Neural cell (in vitro differentiated cells): ENCODE measurements at regions not wholly inside any gene's neighbourhood (a gene's known extent, or its start where the extent isn't known, plus 50 kb on each side); places are given as distances from the start of the nearest gene placed in this dataset.

Source experiments
- H2AFZ ChIP-seq: fragments of 200-600, 300-800 bp; sonication (generic), shearing (Covaris generic); 2 replicates; pipeline ENCODE4 v1.6.0; 2014; ENCODE audit warnings: low read depth, mild to moderate bottlenecking, antibody characterized with exemption, low read length, moderate library complexity
- H3F3A ChIP-seq: fragments of 200-600 bp; shearing (Covaris generic); 2 replicates; pipeline ENCODE4 v1.6.1; 2016; ENCODE audit warnings: mild to moderate bottlenecking, moderate library complexity, mixed read lengths, antibody characterized with exemption, low read length; ENCODE audit not compliant: insufficient read depth, poor library complexity, severe bottlenecking
- H3K27ac ChIP-seq: fragments of 200-600, 300-800 bp; sonication (generic), shearing (Covaris generic); 2 replicates; pipeline ENCODE4 v1.5.1; 2014; ENCODE audit warnings: mild to moderate bottlenecking, low read length, moderate library complexity
- H3K27me3 ChIP-seq: fragments of 300-800, 200-600 bp; sonication (generic), shearing (Covaris generic); 2 replicates; pipeline ENCODE4 v1.6.0; 2014; ENCODE audit warnings: mild to moderate bottlenecking, low read depth, low read length, moderate library complexity; ENCODE audit not compliant: insufficient read depth
- H3K36me3 ChIP-seq: fragments of 300-800, 200-600 bp; sonication (generic), shearing (Covaris generic); 2 replicates; pipeline ENCODE4 v1.5.1; 2014; ENCODE audit warnings: mild to moderate bottlenecking, antibody characterized with exemption, low read length, moderate library complexity; ENCODE audit not compliant: insufficient read depth
- H3K4me2 ChIP-seq: fragments of 300-800, 200-600 bp; sonication (generic), shearing (Covaris generic); 2 replicates; pipeline ENCODE4 v1.6.0; 2014; ENCODE audit warnings: mild to moderate bottlenecking, low read length
- H3K4me3 ChIP-seq: fragments of 300-800, 200-600 bp; sonication (generic), shearing (Covaris generic); 2 replicates; pipeline ENCODE4 v1.5.1; 2014; ENCODE audit warnings: mild to moderate bottlenecking, low read length, moderate library complexity
- H3K79me2 ChIP-seq: fragments of 200-600 bp; shearing (Covaris generic); replicated peaks from 2 replicates; pipeline ENCODE4 v1.6.0; 2014; ENCODE audit warnings: mild to moderate bottlenecking, low read length, moderate library complexity; ENCODE audit not compliant: insufficient read depth
- H3K9ac ChIP-seq: fragments of 300-800, 200-600 bp; sonication (generic), shearing (Covaris generic); 2 replicates; pipeline ENCODE4 v1.6.1; 2016; ENCODE audit warnings: mild to moderate bottlenecking, low read length, mixed read lengths
- H3K9me2 ChIP-seq: fragments of 200-600 bp; shearing (Covaris generic); 2 replicates; pipeline ENCODE4 v1.6.1; 2016; ENCODE audit warnings: mild to moderate bottlenecking, low read length, mixed read lengths; ENCODE audit not compliant: insufficient read depth
- H3K9me3 ChIP-seq: fragments of 200-600, 300-800 bp; sonication (generic), shearing (Covaris generic); 2 replicates; pipeline ENCODE4 v1.6.1; 2016; ENCODE audit warnings: mild to moderate bottlenecking, mixed run types, low read length, moderate library complexity, mixed read lengths
- H4K20me1 ChIP-seq: fragments of 200-600 bp; shearing (Covaris generic); 2 replicates; pipeline ENCODE4 v1.6.1; 2016; ENCODE audit warnings: mild to moderate bottlenecking, mixed run types; ENCODE audit not compliant: insufficient read depth
- EP300 ChIP-seq: fragments of 450-650 bp; conservative IDR thresholded peaks from 2 replicates; pipeline ENCODE4 v1.6.1; 2014; ENCODE audit warnings: antibody characterized with exemption, mild to moderate bottlenecking, moderate library complexity; ENCODE audit not compliant: poor library complexity, severe bottlenecking
- EZH2 ChIP-seq: fragments of 200-600, 300-800 bp; shearing (Covaris generic), sonication (generic); IDR thresholded peaks from 2 replicates; pipeline ENCODE4 v1.6.1; 2014; ENCODE audit warnings: antibody characterized with exemption, low read length, borderline replicate concordance, mild to moderate bottlenecking; ENCODE audit not compliant: insufficient read depth, poor library complexity, severe bottlenecking
- MXI1 ChIP-seq: fragments of 450-650 bp; conservative IDR thresholded peaks from 2 replicates; pipeline ENCODE4 v1.6.1; 2014; ENCODE audit warnings: antibody characterized with exemption, mild to moderate bottlenecking; ENCODE audit not compliant: poor library complexity, severe bottlenecking
- POLR2AphosphoS5 ChIP-seq: IDR thresholded peaks from 2 replicates; pipeline ENCODE4 v1.6.1; 2012
- RAD21 ChIP-seq: fragments of 450-650 bp; conservative IDR thresholded peaks from 2 replicates; pipeline ENCODE4 v1.6.1; 2014; ENCODE audit warnings: antibody characterized with exemption, mild to moderate bottlenecking, moderate library complexity
- SMC3 ChIP-seq: fragments of 450-650 bp; conservative IDR thresholded peaks from 2 replicates; pipeline ENCODE4 v1.6.1; 2014; ENCODE audit warnings: antibody characterized with exemption, mild to moderate bottlenecking, moderate library complexity; ENCODE audit not compliant: poor library complexity
- TAF1 ChIP-seq: IDR thresholded peaks from 2 replicates; pipeline ENCODE4 v1.6.1; 2012; ENCODE audit warnings: low read depth
- TF ChIP-seq, protein P1 (sequence below): fragments of 450-650 bp; IDR thresholded peaks from 2 replicates; pipeline ENCODE4 v1.5.1; 2014; ENCODE audit warnings: antibody characterized with exemption, mild to moderate bottlenecking, moderate library complexity; ENCODE audit not compliant: poor library complexity, severe bottlenecking
- TF ChIP-seq, protein P2 (sequence below): IDR thresholded peaks from 2 replicates; pipeline ENCODE4 v1.6.1; 2012; ENCODE audit warnings: borderline replicate concordance

DNA sequence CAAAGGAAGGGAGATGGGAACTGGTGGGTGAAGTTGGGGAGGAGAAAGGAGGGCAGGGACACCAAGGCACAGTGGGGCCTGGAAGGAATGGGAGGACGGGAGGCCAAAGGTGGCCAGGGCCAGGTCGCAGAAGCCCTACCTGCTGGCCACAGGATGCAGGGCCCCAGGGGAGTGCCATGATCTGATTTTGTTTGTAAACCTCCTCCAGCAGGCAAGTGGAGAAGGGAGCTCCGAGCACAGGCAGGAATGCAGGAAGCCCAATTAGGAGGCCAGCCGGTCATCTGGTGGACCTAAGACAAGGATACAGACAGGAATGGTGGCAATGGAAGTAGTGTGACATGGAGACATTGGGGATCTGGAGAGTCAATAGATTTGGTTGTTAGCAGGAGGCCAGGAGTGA is 107.0 kb upstream of the ZMIZ1 start:
- Histone ChIP-seq H3F3A (no peaks in the 10 kb centered on the region), H3K4me3 (no peak overlapping the region), H3K79me2 (no peaks in the 10 kb centered on the region), H3K36me3 (no peaks in the 10 kb centered on the region), H3K9me2 (no peaks in the 10 kb centered on the region), H3K27me3 (no peaks in the 10 kb centered on the region), H3K4me2 (no peak overlapping the region), H4K20me1 (no peaks in the 10 kb centered on the region), H3K9ac (no peak overlapping the region), H3K9me3 (no peaks in the 10 kb centered on the region), H2AFZ (no peak overlapping the region), H3K27ac (no peak overlapping the region)
- TF ChIP-seq SMC3 (no peak), EZH2 (no peak), RAD21 (no peak), EP300 (no peak), POLR2AphosphoS5 (no peak), MXI1 (no peak), TAF1 (no peak)
- TF ChIP-seq, protein P1, sequence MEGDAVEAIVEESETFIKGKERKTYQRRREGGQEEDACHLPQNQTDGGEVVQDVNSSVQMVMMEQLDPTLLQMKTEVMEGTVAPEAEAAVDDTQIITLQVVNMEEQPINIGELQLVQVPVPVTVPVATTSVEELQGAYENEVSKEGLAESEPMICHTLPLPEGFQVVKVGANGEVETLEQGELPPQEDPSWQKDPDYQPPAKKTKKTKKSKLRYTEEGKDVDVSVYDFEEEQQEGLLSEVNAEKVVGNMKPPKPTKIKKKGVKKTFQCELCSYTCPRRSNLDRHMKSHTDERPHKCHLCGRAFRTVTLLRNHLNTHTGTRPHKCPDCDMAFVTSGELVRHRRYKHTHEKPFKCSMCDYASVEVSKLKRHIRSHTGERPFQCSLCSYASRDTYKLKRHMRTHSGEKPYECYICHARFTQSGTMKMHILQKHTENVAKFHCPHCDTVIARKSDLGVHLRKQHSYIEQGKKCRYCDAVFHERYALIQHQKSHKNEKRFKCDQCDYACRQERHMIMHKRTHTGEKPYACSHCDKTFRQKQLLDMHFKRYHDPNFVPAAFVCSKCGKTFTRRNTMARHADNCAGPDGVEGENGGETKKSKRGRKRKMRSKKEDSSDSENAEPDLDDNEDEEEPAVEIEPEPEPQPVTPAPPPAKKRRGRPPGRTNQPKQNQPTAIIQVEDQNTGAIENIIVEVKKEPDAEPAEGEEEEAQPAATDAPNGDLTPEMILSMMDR, result no peak
- TF ChIP-seq, protein P2, sequence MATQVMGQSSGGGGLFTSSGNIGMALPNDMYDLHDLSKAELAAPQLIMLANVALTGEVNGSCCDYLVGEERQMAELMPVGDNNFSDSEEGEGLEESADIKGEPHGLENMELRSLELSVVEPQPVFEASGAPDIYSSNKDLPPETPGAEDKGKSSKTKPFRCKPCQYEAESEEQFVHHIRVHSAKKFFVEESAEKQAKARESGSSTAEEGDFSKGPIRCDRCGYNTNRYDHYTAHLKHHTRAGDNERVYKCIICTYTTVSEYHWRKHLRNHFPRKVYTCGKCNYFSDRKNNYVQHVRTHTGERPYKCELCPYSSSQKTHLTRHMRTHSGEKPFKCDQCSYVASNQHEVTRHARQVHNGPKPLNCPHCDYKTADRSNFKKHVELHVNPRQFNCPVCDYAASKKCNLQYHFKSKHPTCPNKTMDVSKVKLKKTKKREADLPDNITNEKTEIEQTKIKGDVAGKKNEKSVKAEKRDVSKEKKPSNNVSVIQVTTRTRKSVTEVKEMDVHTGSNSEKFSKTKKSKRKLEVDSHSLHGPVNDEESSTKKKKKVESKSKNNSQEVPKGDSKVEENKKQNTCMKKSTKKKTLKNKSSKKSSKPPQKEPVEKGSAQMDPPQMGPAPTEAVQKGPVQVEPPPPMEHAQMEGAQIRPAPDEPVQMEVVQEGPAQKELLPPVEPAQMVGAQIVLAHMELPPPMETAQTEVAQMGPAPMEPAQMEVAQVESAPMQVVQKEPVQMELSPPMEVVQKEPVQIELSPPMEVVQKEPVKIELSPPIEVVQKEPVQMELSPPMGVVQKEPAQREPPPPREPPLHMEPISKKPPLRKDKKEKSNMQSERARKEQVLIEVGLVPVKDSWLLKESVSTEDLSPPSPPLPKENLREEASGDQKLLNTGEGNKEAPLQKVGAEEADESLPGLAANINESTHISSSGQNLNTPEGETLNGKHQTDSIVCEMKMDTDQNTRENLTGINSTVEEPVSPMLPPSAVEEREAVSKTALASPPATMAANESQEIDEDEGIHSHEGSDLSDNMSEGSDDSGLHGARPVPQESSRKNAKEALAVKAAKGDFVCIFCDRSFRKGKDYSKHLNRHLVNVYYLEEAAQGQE, result no peak

DNA sequence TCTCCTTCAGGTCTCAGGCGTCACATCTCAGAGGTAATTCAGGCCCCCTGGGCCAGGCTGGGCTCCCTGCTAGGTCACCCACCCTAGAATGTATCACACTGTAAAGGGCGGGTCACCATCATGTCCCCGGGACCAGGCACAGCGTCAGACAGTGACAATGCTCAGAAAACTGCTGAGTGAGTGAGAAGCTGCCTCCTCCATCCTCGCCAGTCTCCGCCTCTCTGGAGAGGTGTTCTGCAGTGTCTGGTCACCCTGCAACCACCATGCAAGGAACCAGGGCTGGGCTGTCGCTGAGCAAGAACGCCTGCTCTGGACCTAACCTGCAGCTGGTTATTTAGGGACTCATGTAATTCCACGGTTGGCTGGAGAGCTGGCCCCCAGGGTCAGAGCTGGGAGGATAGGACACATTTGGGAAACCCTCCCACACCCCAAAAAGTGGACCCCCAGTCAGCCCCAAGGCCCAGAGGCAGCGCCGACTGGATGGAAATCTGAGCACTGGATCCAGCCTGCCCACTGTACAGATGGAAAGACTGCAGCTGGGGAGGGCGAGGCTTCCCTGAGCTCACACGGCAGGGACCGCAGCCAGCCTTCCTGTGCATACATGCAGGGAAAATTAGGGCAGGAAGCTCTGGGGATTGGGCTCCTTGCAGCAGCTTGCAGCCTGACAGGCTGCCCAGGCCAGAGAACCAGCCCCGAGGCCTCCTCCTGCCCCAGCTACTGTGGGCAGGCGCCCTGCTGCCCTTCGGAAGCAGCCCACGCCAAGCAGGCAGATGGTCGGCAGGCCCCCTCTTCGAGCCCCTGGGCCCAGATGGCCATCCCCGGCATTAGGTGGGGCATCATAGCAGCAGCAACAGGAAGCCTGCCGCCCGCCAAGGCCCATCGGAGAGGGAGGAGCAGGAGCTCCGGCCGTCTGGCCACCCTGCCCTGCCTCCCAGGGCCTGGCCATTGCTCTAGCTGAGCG is 105.4 kb upstream of the ZMIZ1 start:
- no peaks in the 10 kb centered on the region for H3F3A ChIP-seq

More for the DNA sequence above, 105.4 kb upstream of the ZMIZ1 start:
- Histone ChIP-seq H3K9me3 (no peaks in the 10 kb centered on the region), H3K27ac (no peak overlapping the region), H3K36me3 (no peaks in the 10 kb centered on the region), H3K9ac (no peak overlapping the region), H3K79me2 (no peaks in the 10 kb centered on the region), H3K27me3 (no peaks in the 10 kb centered on the region), H4K20me1 (no peaks in the 10 kb centered on the region), H3K4me3 (no peak overlapping the region), H3K9me2 (no peaks in the 10 kb centered on the region), H2AFZ (no peak overlapping the region), H3K4me2 (no peak overlapping the region)
- TF ChIP-seq, protein P1, result no peak
- TF ChIP-seq MXI1, result no peak
